Stomach smooth muscle (tissue), 2 donors: ENCODE measurements at regions not wholly inside any gene's neighbourhood (a gene's known extent, or its start where the extent isn't known, plus 50 kb on each side); places are given as distances from the start of the nearest gene placed in this dataset.
"Not testable (repeated sequence)": the region's sequence is repeated elsewhere in the genome, so short reads cannot be mapped to it uniquely, and the experiment has no call there.

ENCODE experiments used
- H3K27ac ChIP-seq: one replicate; pipeline ENCODE4 v1.7.0; 2013; ENCODE audit warnings: mild to moderate bottlenecking, low read length, inconsistent platforms
- H3K27me3 ChIP-seq, 2 donors: one replicate each; pipeline ENCODE4 v1.7.0; 2013; ENCODE audit warnings: low read length in 2 of 2; ENCODE audit not compliant: insufficient read depth in 2 of 2, control insufficient read depth in 1 of 2
- H3K36me3 ChIP-seq, 2 donors: one replicate each; pipeline ENCODE4 v1.7.0; 2013; ENCODE audit warnings: low read length in 2 of 2; ENCODE audit not compliant: control insufficient read depth in 2 of 2, insufficient read depth in 2 of 2
- H3K4me1 ChIP-seq: one replicate; pipeline ENCODE4 v1.7.0; 2013; ENCODE audit warnings: low read length; ENCODE audit not compliant: control insufficient read depth, insufficient read depth
- H3K4me3 ChIP-seq, 2 donors: one replicate each; pipeline ENCODE4 v1.7.0; 2013; ENCODE audit warnings: low read length in 2 of 2
- H3K9ac ChIP-seq, 2 donors: one replicate each; pipeline ENCODE4 v1.7.0; 2013; ENCODE audit warnings: low read length in 2 of 2, mild to moderate bottlenecking in 1 of 2
- H3K9me3 ChIP-seq, 2 donors: one replicate each; pipeline ENCODE4 v1.7.0; 2013; ENCODE audit warnings: low read length in 2 of 2; ENCODE audit not compliant: control insufficient read depth in 2 of 2
- donor health status: healthy.
- donor health status: Pancreatic carcinoma.

GRCh38 chr7:68868978-68869377 is 729.3 kb upstream of the AUTS2 start:
- no peak overlapping the region for H3K4me3 ChIP-seq
- no peak overlapping the region for H3K27ac ChIP-seq
- H3K27me3 ChIP-seq, result no peaks in the 10 kb centered on the region
- no peak overlapping the region for H3K9ac ChIP-seq
- peaks cover 0 to 6% of the 10 kb centered on the region in 2 donors for H3K9me3 ChIP-seq
- H3K36me3 ChIP-seq, result no peaks in the 10 kb centered on the region
- H3K4me1 ChIP-seq, result no peaks in the 10 kb centered on the region

GRCh38 chr7:68873616-68874015 is 724.7 kb upstream of the AUTS2 start:
- Histone ChIP-seq H3K27me3 (no peaks in the 10 kb centered on the region), H3K9me3 (no peaks in the 10 kb centered on the region), H3K4me3 (no peak overlapping the region)

GRCh38 chr7:68875857-68876256 is 722.4 kb upstream of the AUTS2 start:
- Histone ChIP-seq H3K27me3 (no peaks in the 10 kb centered on the region), H3K4me3 (no peak overlapping the region), H3K4me1 (no peaks in the 10 kb centered on the region), H3K9ac (no peak overlapping the region), H3K27ac (no peak overlapping the region), H3K36me3 (no peaks in the 10 kb centered on the region), H3K9me3 (no peaks in the 10 kb centered on the region)

More at GRCh38 chr7:68873616-68874015, 724.7 kb upstream of the AUTS2 start:
- H3K4me1 ChIP-seq, result no peaks in the 10 kb centered on the region
- no peak overlapping the region for H3K27ac ChIP-seq
- no peaks in the 10 kb centered on the region for H3K36me3 ChIP-seq
- no peak overlapping the region for H3K9ac ChIP-seq

GRCh38 chr7:68887116-68887515 is 711.2 kb upstream of the AUTS2 start:
- H3K36me3 ChIP-seq, H3K9me3 ChIP-seq, H3K9ac ChIP-seq, H3K27me3 ChIP-seq, H3K4me1 ChIP-seq, H3K27ac ChIP-seq, H3K4me3 ChIP-seq: not testable (repeated sequence)

- H3K9ac ChIP-seq, result no peak overlapping the region
- no peaks in the 10 kb centered on the region for H3K36me3 ChIP-seq
- H3K4me1 ChIP-seq, result no peaks in the 10 kb centered on the region
- no peak overlapping the region for H3K4me3 ChIP-seq
- H3K27ac ChIP-seq, result no peak overlapping the region
- no peaks in the 10 kb centered on the region for H3K9me3 ChIP-seq
- no peaks in the 10 kb centered on the region for H3K27me3 ChIP-seq
These were observed 709.3 kb upstream of the AUTS2 start for GRCh38 chr7:68888971-68889385.

- Histone ChIP-seq H3K36me3 (no peaks in the 10 kb centered on the region), H3K4me3 (no peak overlapping the region), H3K4me1 (no peaks in the 10 kb centered on the region), H3K9me3 (no peaks in the 10 kb centered on the region), H3K27me3 (no peaks in the 10 kb centered on the region), H3K9ac (no peak overlapping the region), H3K27ac (no peak overlapping the region)
These were observed 706.0 kb upstream of the AUTS2 start for GRCh38 chr7:68892236-68892635.

GRCh38 chr7:68893411-68893810 is 704.9 kb upstream of the AUTS2 start:
- Histone ChIP-seq H3K4me3 (no peak overlapping the region), H3K9ac (no peak overlapping the region), H3K36me3 (no peaks in the 10 kb centered on the region), H3K27ac (no peak overlapping the region), H3K9me3 (no peaks in the 10 kb centered on the region), H3K27me3 (no peaks in the 10 kb centered on the region), H3K4me1 (no peaks in the 10 kb centered on the region)

GRCh38 chr7:68899156-68899555 is 699.1 kb upstream of the AUTS2 start:
- not testable (repeated sequence) for H3K4me1 ChIP-seq, H3K27me3 ChIP-seq, H3K4me3 ChIP-seq, H3K36me3 ChIP-seq, H3K9me3 ChIP-seq, H3K27ac ChIP-seq, H3K9ac ChIP-seq

DNA sequence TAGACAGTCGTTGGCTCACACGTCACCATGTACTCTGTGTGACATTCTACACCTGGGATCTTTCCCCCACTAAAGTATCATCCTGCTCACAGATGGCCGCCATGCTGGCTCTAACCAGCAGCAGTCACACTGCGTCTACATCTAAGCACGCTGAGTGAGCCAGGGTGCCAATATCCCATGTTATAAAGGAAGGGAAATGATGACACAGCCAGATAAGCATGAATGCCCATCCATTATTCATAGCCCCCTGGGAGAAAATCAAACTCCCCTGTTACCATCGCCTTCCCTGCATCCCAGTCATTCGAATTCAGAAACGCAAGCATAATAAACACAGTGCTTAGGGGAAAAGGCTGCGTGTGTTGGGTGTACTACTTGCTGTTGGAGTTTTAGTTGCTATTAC is 698.2 kb upstream of the AUTS2 start:
- no peaks in the 10 kb centered on the region for H3K27me3 ChIP-seq
- no peak overlapping the region for H3K4me3 ChIP-seq
- H3K27ac ChIP-seq, result no peak overlapping the region
- H3K4me1 ChIP-seq, result no peaks in the 10 kb centered on the region
- no peak overlapping the region for H3K9ac ChIP-seq
- no peaks in the 10 kb centered on the region for H3K36me3 ChIP-seq
- no peaks in the 10 kb centered on the region for H3K9me3 ChIP-seq

DNA sequence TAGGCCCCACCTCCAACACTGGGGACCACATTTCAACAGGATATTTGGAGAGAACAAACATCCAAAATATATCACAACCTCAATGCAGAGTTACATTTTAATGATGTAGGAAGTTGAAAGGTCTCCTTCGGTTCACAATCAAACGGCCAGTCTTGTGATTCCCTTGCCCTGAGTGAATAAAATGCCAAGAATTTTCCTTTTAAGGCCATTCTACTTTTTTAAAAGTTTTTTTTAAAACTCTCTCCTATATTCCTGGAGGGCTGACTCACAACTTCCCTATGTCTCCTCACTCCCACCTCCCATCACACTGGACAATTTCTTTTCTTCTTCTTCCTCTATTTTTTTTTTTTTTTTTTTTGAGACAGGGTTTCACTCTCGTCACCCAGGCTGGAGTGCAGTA is 693.6 kb upstream of the AUTS2 start:
- Histone ChIP-seq H3K36me3 (no peaks in the 10 kb centered on the region), H3K27me3 (no peaks in the 10 kb centered on the region), H3K9ac (no peak overlapping the region), H3K9me3 (no peaks in the 10 kb centered on the region), H3K27ac (no peak overlapping the region), H3K4me1 (no peaks in the 10 kb centered on the region), H3K4me3 (no peak overlapping the region)

GRCh38 chr7:68911754-68912153 is 686.5 kb upstream of the AUTS2 start:
- no peak overlapping the region for H3K9ac ChIP-seq
- no peak overlapping the region for H3K4me3 ChIP-seq
- H3K9me3 ChIP-seq, result peaks cover 5 to 7% of the 10 kb centered on the region in 2 donors
- H3K36me3 ChIP-seq, result no peaks in the 10 kb centered on the region
- no peak overlapping the region for H3K27ac ChIP-seq
- no peaks in the 10 kb centered on the region for H3K4me1 ChIP-seq
- peaks cover 2 to 3% of the 10 kb centered on the region in 2 donors for H3K27me3 ChIP-seq
